Neural cell (in vitro differentiated cells): ENCODE measurements at regions not wholly inside any gene's neighbourhood (a gene's known extent, or its start where the extent isn't known, plus 50 kb on each side); places are given as distances from the start of the nearest gene placed in this dataset.

Source experiments
- H2AFZ ChIP-seq: fragments of 200-600, 300-800 bp; sonication (generic), shearing (Covaris generic); 2 replicates; pipeline ENCODE4 v1.6.0; 2014; ENCODE audit warnings: low read depth, mild to moderate bottlenecking, antibody characterized with exemption, low read length, moderate library complexity
- H3F3A ChIP-seq: fragments of 200-600 bp; shearing (Covaris generic); 2 replicates; pipeline ENCODE4 v1.6.1; 2016; ENCODE audit warnings: mild to moderate bottlenecking, moderate library complexity, mixed read lengths, antibody characterized with exemption, low read length; ENCODE audit not compliant: insufficient read depth, poor library complexity, severe bottlenecking
- H3K27ac ChIP-seq: fragments of 200-600, 300-800 bp; sonication (generic), shearing (Covaris generic); 2 replicates; pipeline ENCODE4 v1.5.1; 2014; ENCODE audit warnings: mild to moderate bottlenecking, low read length, moderate library complexity
- H3K27me3 ChIP-seq: fragments of 300-800, 200-600 bp; sonication (generic), shearing (Covaris generic); 2 replicates; pipeline ENCODE4 v1.6.0; 2014; ENCODE audit warnings: mild to moderate bottlenecking, low read depth, low read length, moderate library complexity; ENCODE audit not compliant: insufficient read depth
- H3K36me3 ChIP-seq: fragments of 300-800, 200-600 bp; sonication (generic), shearing (Covaris generic); 2 replicates; pipeline ENCODE4 v1.5.1; 2014; ENCODE audit warnings: mild to moderate bottlenecking, antibody characterized with exemption, low read length, moderate library complexity; ENCODE audit not compliant: insufficient read depth
- H3K4me2 ChIP-seq: fragments of 300-800, 200-600 bp; sonication (generic), shearing (Covaris generic); 2 replicates; pipeline ENCODE4 v1.6.0; 2014; ENCODE audit warnings: mild to moderate bottlenecking, low read length
- H3K4me3 ChIP-seq: fragments of 300-800, 200-600 bp; sonication (generic), shearing (Covaris generic); 2 replicates; pipeline ENCODE4 v1.5.1; 2014; ENCODE audit warnings: mild to moderate bottlenecking, low read length, moderate library complexity
- H3K79me2 ChIP-seq: fragments of 200-600 bp; shearing (Covaris generic); replicated peaks from 2 replicates; pipeline ENCODE4 v1.6.0; 2014; ENCODE audit warnings: mild to moderate bottlenecking, low read length, moderate library complexity; ENCODE audit not compliant: insufficient read depth
- H3K9ac ChIP-seq: fragments of 300-800, 200-600 bp; sonication (generic), shearing (Covaris generic); 2 replicates; pipeline ENCODE4 v1.6.1; 2016; ENCODE audit warnings: mild to moderate bottlenecking, low read length, mixed read lengths
- H3K9me2 ChIP-seq: fragments of 200-600 bp; shearing (Covaris generic); 2 replicates; pipeline ENCODE4 v1.6.1; 2016; ENCODE audit warnings: mild to moderate bottlenecking, low read length, mixed read lengths; ENCODE audit not compliant: insufficient read depth
- H3K9me3 ChIP-seq: fragments of 200-600, 300-800 bp; sonication (generic), shearing (Covaris generic); 2 replicates; pipeline ENCODE4 v1.6.1; 2016; ENCODE audit warnings: mild to moderate bottlenecking, mixed run types, low read length, moderate library complexity, mixed read lengths
- H4K20me1 ChIP-seq: fragments of 200-600 bp; shearing (Covaris generic); 2 replicates; pipeline ENCODE4 v1.6.1; 2016; ENCODE audit warnings: mild to moderate bottlenecking, mixed run types; ENCODE audit not compliant: insufficient read depth
- CTCF ChIP-seq: fragments of 450-650 bp; IDR thresholded peaks from 2 replicates; pipeline ENCODE4 v1.5.1; 2014; ENCODE audit warnings: antibody characterized with exemption, mild to moderate bottlenecking, moderate library complexity; ENCODE audit not compliant: poor library complexity, severe bottlenecking
- EP300 ChIP-seq: fragments of 450-650 bp; conservative IDR thresholded peaks from 2 replicates; pipeline ENCODE4 v1.6.1; 2014; ENCODE audit warnings: antibody characterized with exemption, mild to moderate bottlenecking, moderate library complexity; ENCODE audit not compliant: poor library complexity, severe bottlenecking
- EZH2 ChIP-seq: fragments of 200-600, 300-800 bp; shearing (Covaris generic), sonication (generic); IDR thresholded peaks from 2 replicates; pipeline ENCODE4 v1.6.1; 2014; ENCODE audit warnings: antibody characterized with exemption, low read length, borderline replicate concordance, mild to moderate bottlenecking; ENCODE audit not compliant: insufficient read depth, poor library complexity, severe bottlenecking
- MXI1 ChIP-seq: fragments of 450-650 bp; conservative IDR thresholded peaks from 2 replicates; pipeline ENCODE4 v1.6.1; 2014; ENCODE audit warnings: antibody characterized with exemption, mild to moderate bottlenecking; ENCODE audit not compliant: poor library complexity, severe bottlenecking
- POLR2AphosphoS5 ChIP-seq: IDR thresholded peaks from 2 replicates; pipeline ENCODE4 v1.6.1; 2012
- RAD21 ChIP-seq: fragments of 450-650 bp; conservative IDR thresholded peaks from 2 replicates; pipeline ENCODE4 v1.6.1; 2014; ENCODE audit warnings: antibody characterized with exemption, mild to moderate bottlenecking, moderate library complexity
- REST ChIP-seq: IDR thresholded peaks from 2 replicates; pipeline ENCODE4 v1.6.1; 2012; ENCODE audit warnings: borderline replicate concordance
- SMC3 ChIP-seq: fragments of 450-650 bp; conservative IDR thresholded peaks from 2 replicates; pipeline ENCODE4 v1.6.1; 2014; ENCODE audit warnings: antibody characterized with exemption, mild to moderate bottlenecking, moderate library complexity; ENCODE audit not compliant: poor library complexity
- TAF1 ChIP-seq: IDR thresholded peaks from 2 replicates; pipeline ENCODE4 v1.6.1; 2012; ENCODE audit warnings: low read depth

GRCh38 chr1:4028139-4028501 lies 128.0 kb upstream of the C1orf174 start:
- TF ChIP-seq MXI1 (no peak), CTCF (no peak), RAD21 (no peak), POLR2AphosphoS5 (no peak), TAF1 (no peak), EP300 (no peak), EZH2 (no peak), SMC3 (no peak), REST (no peak)

GRCh38 chr1:4029376-4029775 lies 129.3 kb upstream of the C1orf174 start:
- H3K27ac ChIP-seq = no peak overlapping the region
- H3F3A ChIP-seq = no peaks in the 10 kb centered on the region
- H3K9ac ChIP-seq = no peak overlapping the region
- no peaks in the 10 kb centered on the region for H3K9me3 ChIP-seq
- TF ChIP-seq RAD21 (no peak), MXI1 (no peak), POLR2AphosphoS5 (no peak), SMC3 (no peak), TAF1 (no peak), EP300 (no peak), CTCF (no peak), REST (no peak), EZH2 (no peak)
- no peaks in the 10 kb centered on the region for H3K9me2 ChIP-seq
- no peaks in the 10 kb centered on the region for H3K36me3 ChIP-seq
- no peak overlapping the region for H2AFZ ChIP-seq
- H3K4me2 ChIP-seq = no peak overlapping the region
- no peaks in the 10 kb centered on the region for H3K79me2 ChIP-seq
- H3K27me3 ChIP-seq = no peaks in the 10 kb centered on the region
- H4K20me1 ChIP-seq = no peaks in the 10 kb centered on the region
- no peak overlapping the region for H3K4me3 ChIP-seq

More at GRCh38 chr1:4028139-4028501, 128.0 kb upstream of the C1orf174 start:
- Histone ChIP-seq H3F3A (no peaks in the 10 kb centered on the region), H3K9me2 (no peaks in the 10 kb centered on the region), H3K4me2 (no peak overlapping the region), H2AFZ (no peak overlapping the region), H3K9me3 (no peaks in the 10 kb centered on the region), H4K20me1 (no peaks in the 10 kb centered on the region), H3K4me3 (no peak overlapping the region), H3K36me3 (no peaks in the 10 kb centered on the region), H3K27me3 (no peaks in the 10 kb centered on the region), H3K27ac (no peak overlapping the region), H3K79me2 (no peaks in the 10 kb centered on the region), H3K9ac (no peak overlapping the region)
